Lung (tissue), 11 donors: ENCODE measurements at regions not wholly inside any gene's neighbourhood (a gene's known extent, or its start where the extent isn't known, plus 50 kb on each side); places are given as distances from the start of the nearest gene placed in this dataset.

ENCODE experiments used
- ATAC-seq: fragments of 200-7000 bp; cut with Tn5 transposase; one replicate; pipeline ENCODE4 v1.9.1; 2020; ENCODE audit warnings: moderate number of reproducible peaks; ENCODE audit not compliant: insufficient read depth, low FRiP score
- DNase-seq, 3 donors: peaks; one replicate each; pipeline ENCODE4 v3.0.0-alpha.2; 2013 to 2017
- H3K27ac ChIP-seq, 2 donors: one replicate each; pipeline ENCODE4 v1.5.1; 2013; ENCODE audit warnings: mild to moderate bottlenecking in 2 of 2, moderate library complexity in 2 of 2, control low read depth in 1 of 2, inconsistent platforms in 1 of 2, low read depth in 1 of 2, low read length in 1 of 2
- H3K27me3 ChIP-seq, 3 donors: one replicate each; pipeline ENCODE4 v1.5.1; 2013; ENCODE audit warnings: low read length in 2 of 3; ENCODE audit not compliant: control insufficient read depth in 3 of 3, insufficient read depth in 3 of 3
- H3K36me3 ChIP-seq, 4 donors: one replicate each; pipeline ENCODE4 v1.5.1; 2013; ENCODE audit warnings: low read length in 4 of 4, mild to moderate bottlenecking in 1 of 4, moderate library complexity in 1 of 4; ENCODE audit not compliant: control insufficient read depth in 4 of 4, insufficient read depth in 4 of 4
- H3K4me1 ChIP-seq, 5 donors: one replicate each; pipeline ENCODE4 v1.5.1; 2013; ENCODE audit warnings: low read length in 5 of 5, mild to moderate bottlenecking in 2 of 5, moderate library complexity in 1 of 5; ENCODE audit not compliant: control insufficient read depth in 5 of 5, insufficient read depth in 5 of 5
- H3K4me3 ChIP-seq: one replicate; pipeline ENCODE4 v1.5.1; 2013; ENCODE audit warnings: mild to moderate bottlenecking, control low read depth, moderate library complexity
- H3K9ac ChIP-seq, 2 donors: one replicate each; pipeline ENCODE4 v1.5.1; 2013; ENCODE audit warnings: low read length in 2 of 2, control low read depth in 1 of 2; ENCODE audit not compliant: insufficient read depth in 1 of 2
- H3K9me3 ChIP-seq, 4 donors: one replicate each; pipeline ENCODE4 v1.5.1; 2013; ENCODE audit warnings: low read length in 3 of 4, mild to moderate bottlenecking in 1 of 4, moderate library complexity in 1 of 4; ENCODE audit not compliant: control insufficient read depth in 4 of 4, insufficient read depth in 3 of 4
- WGBS, 2 donors: extraction: QIAGEN DNeasy Blood & Tissue Kit; methylation state at CpG; one replicate each; pipeline ENCODE4 v1.1.7; 2013; 5-methylcytosine and 5-hydroxymethylcytosine counted together
- TF ChIP-seq, protein P1 (sequence below): IDR thresholded peaks from 2 replicates; pipeline ENCODE4 v1.5.1; 2012; ENCODE audit warnings: mild to moderate bottlenecking; ENCODE audit errors: control extremely low read depth, extremely low read depth
- donor health status: control.
- donor health status: control.
- donor health status: Bipolar disorder and iron deficiency.
- donor health status: healthy.
- donor health status: DM: yes; HTN: yes; CAD: no.

DNA sequence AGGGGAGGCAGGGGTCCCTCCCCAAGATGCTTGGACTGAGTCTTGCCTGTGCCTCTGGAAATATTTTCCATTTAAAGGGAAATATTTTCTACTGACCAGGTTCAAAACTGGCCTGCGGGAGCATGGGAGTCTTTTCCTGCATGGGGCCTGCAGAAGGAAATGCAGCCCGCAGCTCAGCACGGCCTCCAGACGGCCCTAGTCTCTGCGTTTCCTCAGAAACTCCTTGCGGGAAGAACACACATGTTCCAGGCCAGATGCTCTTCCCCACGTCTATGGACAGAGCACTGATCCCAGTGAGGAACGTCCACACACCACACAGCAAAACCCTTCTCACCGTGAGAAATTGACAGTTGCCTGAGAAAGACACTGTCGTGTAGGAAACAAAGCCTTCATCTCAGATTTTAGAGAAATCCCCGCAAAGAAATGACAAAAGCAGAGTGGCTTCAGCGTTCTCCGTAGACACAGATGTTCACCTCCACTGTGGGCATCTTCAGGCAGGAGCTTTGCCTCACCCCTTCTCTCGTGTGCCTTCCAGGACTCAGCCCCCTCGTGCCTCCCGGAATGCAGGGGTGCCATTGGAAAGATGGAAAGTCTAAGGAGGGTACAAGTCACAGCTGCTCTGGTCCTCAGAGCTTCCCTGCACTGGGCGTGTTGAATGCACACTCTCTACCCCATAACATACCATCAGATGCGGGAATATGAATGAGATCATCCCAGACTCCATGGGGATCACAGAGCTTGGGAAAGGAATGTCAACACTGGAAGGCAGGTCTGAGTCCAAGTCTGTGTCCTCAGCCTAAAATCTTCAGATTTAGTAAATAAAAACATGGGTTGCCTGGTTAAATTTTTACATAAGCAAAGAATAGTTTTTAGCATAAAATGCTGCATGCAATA is 438.7 kb upstream of the SALL3 start:
- Histone ChIP-seq H3K27ac (no peak overlapping the region), H3K9me3 (peaks cover 0 to 2% (median 0%) of the 10 kb centered on the region in 4 donors), H3K27me3 (no peaks in the 10 kb centered on the region), H3K36me3 (no peaks in the 10 kb centered on the region), H3K9ac (no peak overlapping the region), H3K4me3 (no peak overlapping the region), H3K4me1 (peaks cover 0 to 10% (median 0%) of the 10 kb centered on the region in 5 donors)
- whole genome bisulfite sequencing, 2 donors = 88 to 90% methylated on average over 18 of the region's 18 CpGs
- TF ChIP-seq, protein P1, sequence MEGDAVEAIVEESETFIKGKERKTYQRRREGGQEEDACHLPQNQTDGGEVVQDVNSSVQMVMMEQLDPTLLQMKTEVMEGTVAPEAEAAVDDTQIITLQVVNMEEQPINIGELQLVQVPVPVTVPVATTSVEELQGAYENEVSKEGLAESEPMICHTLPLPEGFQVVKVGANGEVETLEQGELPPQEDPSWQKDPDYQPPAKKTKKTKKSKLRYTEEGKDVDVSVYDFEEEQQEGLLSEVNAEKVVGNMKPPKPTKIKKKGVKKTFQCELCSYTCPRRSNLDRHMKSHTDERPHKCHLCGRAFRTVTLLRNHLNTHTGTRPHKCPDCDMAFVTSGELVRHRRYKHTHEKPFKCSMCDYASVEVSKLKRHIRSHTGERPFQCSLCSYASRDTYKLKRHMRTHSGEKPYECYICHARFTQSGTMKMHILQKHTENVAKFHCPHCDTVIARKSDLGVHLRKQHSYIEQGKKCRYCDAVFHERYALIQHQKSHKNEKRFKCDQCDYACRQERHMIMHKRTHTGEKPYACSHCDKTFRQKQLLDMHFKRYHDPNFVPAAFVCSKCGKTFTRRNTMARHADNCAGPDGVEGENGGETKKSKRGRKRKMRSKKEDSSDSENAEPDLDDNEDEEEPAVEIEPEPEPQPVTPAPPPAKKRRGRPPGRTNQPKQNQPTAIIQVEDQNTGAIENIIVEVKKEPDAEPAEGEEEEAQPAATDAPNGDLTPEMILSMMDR = no peak
- ATAC-seq = no peak
- no peak for DNase-seq

DNA sequence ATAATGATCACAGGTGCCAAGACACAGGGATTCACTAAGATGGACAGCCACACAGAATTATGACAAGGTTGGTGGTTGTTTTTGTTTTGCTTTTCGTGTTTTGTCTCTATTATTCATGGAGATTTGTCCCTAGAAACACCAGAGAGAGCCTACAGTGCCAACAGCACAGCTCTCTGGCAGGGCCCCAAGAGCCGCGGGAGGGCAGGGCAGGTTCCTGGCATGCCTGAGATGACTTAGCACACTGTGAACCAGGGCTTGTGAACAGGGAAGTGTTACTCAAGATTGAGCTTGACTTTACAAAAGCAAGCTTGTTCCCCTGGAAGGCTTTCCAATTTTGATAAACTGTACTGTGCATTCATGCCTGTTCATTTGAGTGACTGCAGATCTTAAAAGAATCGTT is 437.4 kb upstream of the SALL3 start:
- no peaks in the 10 kb centered on the region for H3K36me3 ChIP-seq
- H3K9ac ChIP-seq = no peak overlapping the region
- ATAC-seq (peak; percentile 86), DNase-seq (peak; percentile 36 to 66 (median 40))
- TF ChIP-seq, protein P1 = no peak
- H3K27ac ChIP-seq = peak overlapping the region in 1 of 2 donors; percentile 67
- H3K4me3 ChIP-seq = no peak overlapping the region
- H3K27me3 ChIP-seq = no peaks in the 10 kb centered on the region
- H3K4me1 ChIP-seq = peaks cover 0 to 10% (median 0%) of the 10 kb centered on the region in 5 donors
- H3K9me3 ChIP-seq = peaks cover 0 to 2% (median 0%) of the 10 kb centered on the region in 4 donors
- 9 to 11% methylated on average over 4 of the region's 4 CpGs for WGBS, 2 donors

DNA sequence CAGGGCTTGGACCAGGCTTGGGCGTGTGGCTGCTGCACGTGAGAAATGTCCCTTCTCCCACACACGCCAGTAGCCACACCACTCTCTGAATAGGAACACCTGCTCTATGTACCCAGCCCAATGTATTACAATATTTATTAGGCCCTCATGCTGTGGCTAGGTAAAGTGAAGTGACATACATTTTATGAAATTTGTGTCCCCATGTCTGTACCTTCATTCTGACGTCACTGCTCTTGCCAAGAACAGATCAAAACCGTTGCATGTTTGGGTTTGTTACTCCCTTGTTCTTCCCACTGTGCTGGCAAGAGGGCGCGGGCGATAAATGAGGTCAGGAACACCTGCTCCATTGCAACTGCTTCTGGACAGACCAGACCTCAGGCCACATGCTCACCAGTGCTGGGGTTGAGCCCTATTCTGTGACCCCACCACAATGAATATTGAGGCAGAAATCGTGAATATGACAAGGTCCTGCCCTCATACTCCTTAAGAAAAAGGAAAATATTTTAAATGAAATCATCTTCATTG is 436.4 kb upstream of the SALL3 start:
- peaks cover 0 to 2% (median 0%) of the 10 kb centered on the region in 4 donors for H3K9me3 ChIP-seq
- TF ChIP-seq, protein P1 = no peak
- H3K4me3 ChIP-seq = no peak overlapping the region
- no peak overlapping the region for H3K9ac ChIP-seq
- no peaks in the 10 kb centered on the region for H3K36me3 ChIP-seq
- ATAC-seq (no peak), DNase-seq (no peak)
- WGBS, 2 donors = 79 to 81% methylated on average over 9 of the region's 9 CpGs
- H3K27ac ChIP-seq = peak overlapping the region in 1 of 2 donors; percentile 18
- H3K4me1 ChIP-seq = peaks cover 0 to 10% (median 0%) of the 10 kb centered on the region in 5 donors
- no peaks in the 10 kb centered on the region for H3K27me3 ChIP-seq
